Karpas-422 (cell line): ENCODE measurements at regions not wholly inside any gene's neighbourhood (a gene's known extent, or its start where the extent isn't known, plus 50 kb on each side); places are given as distances from the start of the nearest gene placed in this dataset.

Experiments
- DNase-seq: peaks from one replicate; pipeline ENCODE4 v3.0.0-alpha.2; 2015
- H2AFZ ChIP-seq: fragments of 200-600 bp; sonication (generic); 2 replicates; pipeline ENCODE4 v1.6.1; 2014; ENCODE audit warnings: antibody characterized with exemption, low read length, mixed read lengths
- H3K27ac ChIP-seq: fragments of 200-600 bp; sonication (generic); 2 replicates; pipeline ENCODE4 v1.5.1; 2014; ENCODE audit warnings: mild to moderate bottlenecking, low read length, moderate library complexity
- H3K27me3 ChIP-seq: fragments of 200-600 bp; sonication (generic); 2 replicates; pipeline ENCODE4 v1.6.1; 2014; ENCODE audit warnings: low read length, mixed read lengths
- H3K36me3 ChIP-seq: fragments of 200-600 bp; sonication (generic); 2 replicates; pipeline ENCODE4 v1.6.1; 2014; ENCODE audit warnings: low read length, mixed read lengths; ENCODE audit not compliant: insufficient read depth
- H3K4me1 ChIP-seq: fragments of 200-600 bp; sonication (generic); 2 replicates; pipeline ENCODE4 v1.6.1; 2014; ENCODE audit warnings: mild to moderate bottlenecking, low read length, mixed read lengths
- H3K4me2 ChIP-seq: fragments of 200-600 bp; sonication (generic); 2 replicates; pipeline ENCODE4 v1.6.1; 2014; ENCODE audit warnings: low read length, low read depth, mild to moderate bottlenecking; ENCODE audit not compliant: poor library complexity, severe bottlenecking
- H3K4me3 ChIP-seq: fragments of 200-600 bp; sonication (generic); 2 replicates; pipeline ENCODE4 v1.5.1; 2014; ENCODE audit warnings: mild to moderate bottlenecking, antibody characterized with exemption, low read length, mixed read lengths
- H3K79me2 ChIP-seq: fragments of 200-600 bp; sonication (generic); 2 replicates; pipeline ENCODE4 v1.6.1; 2014; ENCODE audit warnings: mild to moderate bottlenecking, low read length, mixed read lengths
- H3K9ac ChIP-seq: fragments of 200-600 bp; sonication (generic); 2 replicates; pipeline ENCODE4 v1.6.0; 2014; ENCODE audit warnings: low read length
- H3K9me2 ChIP-seq: fragments of 200-600 bp; sonication (generic), shearing (Covaris generic); replicated peaks from 2 replicates; pipeline ENCODE4 v1.6.0; 2014; ENCODE audit warnings: mild to moderate bottlenecking, low read length, moderate library complexity; ENCODE audit not compliant: insufficient read depth
- H3K9me3 ChIP-seq: fragments of 300-700, 200-600 bp; sonication (generic); 2 replicates; pipeline ENCODE4 v1.6.1; 2014; ENCODE audit warnings: low read length, mixed read lengths
- H4K20me1 ChIP-seq: fragments of 200-600 bp; sonication (generic); 2 replicates; pipeline ENCODE4 v1.6.1; 2014; ENCODE audit warnings: mild to moderate bottlenecking, antibody characterized with exemption, low read length, low read depth; ENCODE audit not compliant: insufficient read depth

GRCh38 chr7:136049117-136049516 is 72.0 kb upstream of the MTPN start:
- Histone ChIP-seq H3K79me2 (no peaks in the 10 kb centered on the region), H4K20me1 (no peaks in the 10 kb centered on the region), H3K9me3 (no peaks in the 10 kb centered on the region), H2AFZ (no peak overlapping the region; the same call in 1 of the 2 replicates), H3K4me3 (no peak overlapping the region), H3K27me3 (no peaks in the 10 kb centered on the region), H3K9ac (no peak overlapping the region), H3K27ac (no peak overlapping the region), H3K4me1 (no peaks in the 10 kb centered on the region), H3K36me3 (no peaks in the 10 kb centered on the region), H3K4me2 (no peak overlapping the region), H3K9me2 (no peaks in the 10 kb centered on the region)
- no peak for DNase-seq

- H3K9me3 ChIP-seq: no peaks in the 10 kb centered on the region
- H3K27me3 ChIP-seq: no peaks in the 10 kb centered on the region
- no peaks in the 10 kb centered on the region for H3K9me2 ChIP-seq
- no peaks in the 10 kb centered on the region for H3K79me2 ChIP-seq
- H4K20me1 ChIP-seq: no peaks in the 10 kb centered on the region
- no peaks in the 10 kb centered on the region for H3K4me1 ChIP-seq
- no peak overlapping the region for H3K4me2 ChIP-seq
- no peak for DNase-seq
- no peak overlapping the region for H2AFZ ChIP-seq
- no peak overlapping the region for H3K9ac ChIP-seq
- no peak overlapping the region for H3K4me3 ChIP-seq
- H3K36me3 ChIP-seq: no peaks in the 10 kb centered on the region
- no peak overlapping the region for H3K27ac ChIP-seq
These were observed 69.4 kb upstream of the MTPN start for GRCh38 chr7:136046548-136046947.

DNA sequence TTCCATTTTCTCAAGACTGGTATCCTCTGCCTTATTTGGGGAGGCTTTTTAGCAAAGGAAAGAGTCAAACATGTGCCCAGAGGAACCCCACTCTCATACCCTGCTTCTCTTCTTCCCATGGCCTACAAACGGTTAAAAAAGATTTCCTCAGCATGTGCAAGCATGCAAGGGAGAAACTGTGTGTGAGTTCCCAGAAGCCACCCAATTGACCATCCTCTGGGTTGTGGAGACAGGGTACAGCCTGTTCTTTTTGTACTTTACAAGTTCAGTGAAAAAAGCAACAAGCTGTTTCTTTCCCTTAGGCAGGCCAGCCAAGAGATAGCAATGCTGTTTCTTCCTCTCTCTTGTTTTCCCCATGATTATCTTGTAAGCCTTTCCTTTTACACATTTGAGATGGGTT is 68.8 kb upstream of the MTPN start:
- no peak overlapping the region for H3K4me2 ChIP-seq
- no peaks in the 10 kb centered on the region for H3K9me2 ChIP-seq
- no peak overlapping the region for H2AFZ ChIP-seq
- no peaks in the 10 kb centered on the region for H3K36me3 ChIP-seq
- no peak for DNase-seq
- H4K20me1 ChIP-seq: no peaks in the 10 kb centered on the region
- no peaks in the 10 kb centered on the region for H3K4me1 ChIP-seq
- H3K9me3 ChIP-seq: no peaks in the 10 kb centered on the region
- H3K27me3 ChIP-seq: no peaks in the 10 kb centered on the region
- no peak overlapping the region for H3K9ac ChIP-seq
- H3K79me2 ChIP-seq: no peaks in the 10 kb centered on the region
- no peak overlapping the region for H3K4me3 ChIP-seq
- no peak overlapping the region for H3K27ac ChIP-seq

GRCh38 chr7:136045181-136045580 is 68.0 kb upstream of the MTPN start:
- H3K4me2 ChIP-seq: no peak overlapping the region
- no peaks in the 10 kb centered on the region for H3K4me1 ChIP-seq
- H3K27ac ChIP-seq: no peak overlapping the region
- no peaks in the 10 kb centered on the region for H3K79me2 ChIP-seq
- no peaks in the 10 kb centered on the region for H3K9me2 ChIP-seq
- no peaks in the 10 kb centered on the region for H3K9me3 ChIP-seq
- H3K27me3 ChIP-seq: no peaks in the 10 kb centered on the region
- H3K4me3 ChIP-seq: no peak overlapping the region
- H3K36me3 ChIP-seq: no peaks in the 10 kb centered on the region
- no peak overlapping the region for H3K9ac ChIP-seq
- DNase-seq: no peak
- no peaks in the 10 kb centered on the region for H4K20me1 ChIP-seq
- no peak overlapping the region for H2AFZ ChIP-seq

- no peaks in the 10 kb centered on the region for H3K9me3 ChIP-seq
- H3K9ac ChIP-seq: no peak overlapping the region
- H3K4me3 ChIP-seq: no peak overlapping the region
- DNase-seq: no peak
- no peaks in the 10 kb centered on the region for H3K36me3 ChIP-seq
- no peaks in the 10 kb centered on the region for H3K27me3 ChIP-seq
- H3K79me2 ChIP-seq: no peaks in the 10 kb centered on the region
- H3K4me1 ChIP-seq: no peaks in the 10 kb centered on the region
- H3K4me2 ChIP-seq: no peak overlapping the region
- H3K27ac ChIP-seq: no peak overlapping the region
- no peaks in the 10 kb centered on the region for H3K9me2 ChIP-seq
- no peak overlapping the region for H2AFZ ChIP-seq
- no peaks in the 10 kb centered on the region for H4K20me1 ChIP-seq
These were observed 62.6 kb upstream of the MTPN start for GRCh38 chr7:136039577-136040345.

GRCh38 chr7:136036336-136036735 is 59.2 kb upstream of the MTPN start:
- H3K4me3 ChIP-seq: no peak overlapping the region
- H3K9ac ChIP-seq: no peak overlapping the region
- no peaks in the 10 kb centered on the region for H3K27me3 ChIP-seq
- no peak overlapping the region for H2AFZ ChIP-seq
- peaks cover 6% of the 10 kb centered on the region for H3K4me1 ChIP-seq
- H3K79me2 ChIP-seq: no peaks in the 10 kb centered on the region
- no peaks in the 10 kb centered on the region for H3K9me2 ChIP-seq
- no peak overlapping the region for H3K4me2 ChIP-seq
- H3K36me3 ChIP-seq: no peaks in the 10 kb centered on the region
- H3K9me3 ChIP-seq: no peaks in the 10 kb centered on the region
- DNase-seq: no peak
- H3K27ac ChIP-seq: no peak overlapping the region
- H4K20me1 ChIP-seq: no peaks in the 10 kb centered on the region

DNA sequence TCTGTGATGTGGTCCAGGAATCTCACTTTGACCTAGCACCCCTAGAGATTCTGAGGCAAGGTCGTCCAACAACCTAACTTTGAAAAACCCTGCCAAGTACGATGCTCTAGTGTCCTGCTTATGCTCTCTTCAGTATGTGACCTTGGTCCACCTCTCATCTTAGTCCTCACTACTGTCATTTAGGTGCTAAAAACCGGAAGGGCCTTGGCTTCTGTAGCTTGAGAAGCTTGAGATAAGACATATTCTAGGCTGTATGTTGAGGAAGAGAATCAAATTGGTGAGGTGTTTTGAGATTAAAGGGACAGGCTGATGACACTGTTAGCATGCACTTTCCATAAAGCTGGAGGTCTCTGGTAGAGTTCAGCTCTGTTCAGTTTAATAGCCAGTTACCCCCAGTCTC is 57.0 kb upstream of the MTPN start:
- H3K9ac ChIP-seq: no peak overlapping the region
- H3K27me3 ChIP-seq: no peaks in the 10 kb centered on the region
- no peaks in the 10 kb centered on the region for H4K20me1 ChIP-seq
- no peak overlapping the region for H3K27ac ChIP-seq
- H3K36me3 ChIP-seq: no peaks in the 10 kb centered on the region
- no peak overlapping the region for H3K4me3 ChIP-seq
- peaks cover 6% of the 10 kb centered on the region for H3K4me1 ChIP-seq
- H2AFZ ChIP-seq: no peak overlapping the region
- H3K9me2 ChIP-seq: no peaks in the 10 kb centered on the region
- no peak for DNase-seq
- H3K9me3 ChIP-seq: no peaks in the 10 kb centered on the region
- H3K79me2 ChIP-seq: no peaks in the 10 kb centered on the region
- H3K4me2 ChIP-seq: no peak overlapping the region

GRCh38 chr7:136033413-136034031 is 56.4 kb upstream of the MTPN start:
- no peak overlapping the region for H3K4me2 ChIP-seq
- DNase-seq: no peak

More at GRCh38 chr7:136033413-136034031, 56.4 kb upstream of the MTPN start:
- no peak overlapping the region for H2AFZ ChIP-seq
- no peaks in the 10 kb centered on the region for H3K36me3 ChIP-seq
- H3K9me2 ChIP-seq: no peaks in the 10 kb centered on the region
- H3K9ac ChIP-seq: no peak overlapping the region
- H3K27ac ChIP-seq: no peak overlapping the region
- no peaks in the 10 kb centered on the region for H4K20me1 ChIP-seq
- H3K9me3 ChIP-seq: no peaks in the 10 kb centered on the region
- H3K4me3 ChIP-seq: no peak overlapping the region
- H3K27me3 ChIP-seq: no peaks in the 10 kb centered on the region
- no peaks in the 10 kb centered on the region for H3K79me2 ChIP-seq
- peaks cover 7% of the 10 kb centered on the region for H3K4me1 ChIP-seq
